Mesothelial cell of epicardium (in vitro differentiated cells): ENCODE measurements at regions not wholly inside any gene's neighbourhood (a gene's known extent, or its start where the extent isn't known, plus 50 kb on each side); places are given as distances from the start of the nearest gene placed in this dataset.
A peak's percentile ranks its signal among the peaks of the same experiment; 100 is the strongest.

Source experiments
- DNase-seq, 2 experiments: peaks; one replicate each; pipeline ENCODE4 v3.0.0; 2021; ENCODE audit warnings: low spot score in 2 of 2; ENCODE audit not compliant: unreplicated experiment in 2 of 2
- H3K27ac Mint-ChIP-seq: 2 replicates; pipeline ENCODE4 v1.8.0; 2021; ENCODE audit warnings: mixed read lengths
- H3K27me3 Mint-ChIP-seq: 2 replicates; pipeline ENCODE4 v1.8.0; 2021; ENCODE audit warnings: low read depth, mixed read lengths
- H3K36me3 Mint-ChIP-seq: 2 replicates; pipeline ENCODE4 v1.8.0; 2021; ENCODE audit warnings: mixed read lengths
- H3K4me1 Mint-ChIP-seq: 2 replicates; pipeline ENCODE4 v1.8.0; 2021; ENCODE audit warnings: mixed read lengths
- H3K4me3 Mint-ChIP-seq: 2 replicates; pipeline ENCODE4 v1.8.0; 2021; ENCODE audit warnings: mild to moderate bottlenecking, moderate library complexity, mixed read lengths
- H3K9me3 Mint-ChIP-seq: 2 replicates; pipeline ENCODE4 v1.8.0; 2021; ENCODE audit warnings: mixed read lengths
- TF ChIP-seq, protein P1 (sequence below): fragments of 200-600 bp; sonication (generic); IDR thresholded peaks from one replicate; pipeline ENCODE4 v1.5.0; 2021; ENCODE audit warnings: antibody characterized with exemption; ENCODE audit not compliant: unreplicated experiment

DNA sequence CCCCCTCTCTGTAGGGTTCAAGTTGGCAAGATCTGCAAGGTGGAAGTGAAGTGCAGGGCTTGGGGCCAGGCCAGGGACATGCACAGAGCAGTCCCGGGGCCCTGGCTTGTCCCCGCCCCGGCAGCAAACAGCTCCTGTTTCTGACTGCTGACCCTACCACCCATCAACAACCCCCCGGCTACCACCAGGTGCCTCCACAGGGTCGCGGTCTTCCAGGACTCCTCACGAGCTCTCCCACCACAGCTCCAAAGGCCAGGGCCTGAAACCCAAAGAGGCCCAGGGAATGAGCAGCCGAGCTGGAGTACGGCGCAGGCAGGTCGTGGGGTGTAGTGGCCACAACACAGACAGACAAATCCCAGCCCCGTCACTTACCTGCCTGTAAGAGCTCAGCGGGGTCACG, 121.3 kb upstream of the SMAD3 start:
- no peaks in the 10 kb centered on the region for H3K9me3 Mint-ChIP-seq
- H3K27ac Mint-ChIP-seq, result no peak overlapping the region
- no peak for DNase-seq
- peaks cover 1% of the 10 kb centered on the region for H3K4me1 Mint-ChIP-seq
- H3K4me3 Mint-ChIP-seq, result no peak overlapping the region
- TF ChIP-seq, protein P1, sequence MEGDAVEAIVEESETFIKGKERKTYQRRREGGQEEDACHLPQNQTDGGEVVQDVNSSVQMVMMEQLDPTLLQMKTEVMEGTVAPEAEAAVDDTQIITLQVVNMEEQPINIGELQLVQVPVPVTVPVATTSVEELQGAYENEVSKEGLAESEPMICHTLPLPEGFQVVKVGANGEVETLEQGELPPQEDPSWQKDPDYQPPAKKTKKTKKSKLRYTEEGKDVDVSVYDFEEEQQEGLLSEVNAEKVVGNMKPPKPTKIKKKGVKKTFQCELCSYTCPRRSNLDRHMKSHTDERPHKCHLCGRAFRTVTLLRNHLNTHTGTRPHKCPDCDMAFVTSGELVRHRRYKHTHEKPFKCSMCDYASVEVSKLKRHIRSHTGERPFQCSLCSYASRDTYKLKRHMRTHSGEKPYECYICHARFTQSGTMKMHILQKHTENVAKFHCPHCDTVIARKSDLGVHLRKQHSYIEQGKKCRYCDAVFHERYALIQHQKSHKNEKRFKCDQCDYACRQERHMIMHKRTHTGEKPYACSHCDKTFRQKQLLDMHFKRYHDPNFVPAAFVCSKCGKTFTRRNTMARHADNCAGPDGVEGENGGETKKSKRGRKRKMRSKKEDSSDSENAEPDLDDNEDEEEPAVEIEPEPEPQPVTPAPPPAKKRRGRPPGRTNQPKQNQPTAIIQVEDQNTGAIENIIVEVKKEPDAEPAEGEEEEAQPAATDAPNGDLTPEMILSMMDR, result no peak
- H3K36me3 Mint-ChIP-seq, result no peaks in the 10 kb centered on the region
- H3K27me3 Mint-ChIP-seq, result peaks cover 3% of the 10 kb centered on the region

DNA sequence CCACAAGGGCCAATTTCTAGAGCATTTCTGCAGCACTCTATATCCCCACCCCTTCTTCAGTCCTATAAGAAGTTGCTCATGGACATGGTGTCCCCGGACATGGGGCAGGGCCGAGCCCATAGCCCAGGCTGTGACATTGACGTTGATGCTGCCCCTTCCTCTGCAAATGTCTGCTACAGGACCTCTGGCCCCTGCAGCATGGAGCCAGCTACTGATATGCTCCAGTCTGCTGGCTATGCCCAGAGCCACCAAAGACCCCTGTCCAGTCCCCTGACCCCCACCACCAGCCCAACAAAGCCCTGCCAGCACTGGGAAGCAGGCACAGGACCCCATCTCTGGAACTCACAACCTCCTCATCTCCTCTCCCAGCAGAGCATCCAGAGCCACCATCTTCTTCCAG, 120.1 kb upstream of the SMAD3 start:
- Mint-ChIP-seq H3K36me3 (no peaks in the 10 kb centered on the region), H3K4me1 (peaks cover 1% of the 10 kb centered on the region), H3K9me3 (peaks cover 4% of the 10 kb centered on the region), H3K4me3 (no peak overlapping the region), H3K27me3 (peaks cover 3% of the 10 kb centered on the region), H3K27ac (no peak overlapping the region)
- no peak for DNase-seq
- TF ChIP-seq, protein P1, result no peak

DNA sequence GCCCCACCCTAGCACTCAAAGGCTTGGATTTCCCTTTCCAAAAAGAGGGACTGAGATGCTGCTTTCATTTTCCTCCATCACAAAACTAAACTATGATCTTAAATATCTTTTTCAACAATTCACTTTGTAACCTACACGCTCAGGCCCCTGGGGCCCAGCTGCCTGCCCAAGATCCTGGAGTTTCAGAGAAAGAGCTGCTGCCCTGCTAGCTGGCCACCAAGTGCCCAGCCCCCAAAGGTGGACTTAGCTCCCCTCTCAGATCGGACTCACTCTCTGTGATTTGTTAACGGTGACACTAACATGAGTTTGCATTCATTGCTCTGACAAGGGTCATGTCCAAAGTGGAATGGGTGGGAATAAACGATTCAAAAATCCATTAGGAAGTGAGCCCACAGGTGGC, 119.6 kb upstream of the SMAD3 start:
- H3K27ac Mint-ChIP-seq, result no peak overlapping the region
- TF ChIP-seq, protein P1, result no peak
- H3K4me1 Mint-ChIP-seq, result peaks cover 1% of the 10 kb centered on the region
- H3K4me3 Mint-ChIP-seq, result no peak overlapping the region
- peaks cover 3% of the 10 kb centered on the region for H3K27me3 Mint-ChIP-seq
- H3K9me3 Mint-ChIP-seq, result peaks cover 4% of the 10 kb centered on the region
- no peaks in the 10 kb centered on the region for H3K36me3 Mint-ChIP-seq
- DNase-seq, result no peak

DNA sequence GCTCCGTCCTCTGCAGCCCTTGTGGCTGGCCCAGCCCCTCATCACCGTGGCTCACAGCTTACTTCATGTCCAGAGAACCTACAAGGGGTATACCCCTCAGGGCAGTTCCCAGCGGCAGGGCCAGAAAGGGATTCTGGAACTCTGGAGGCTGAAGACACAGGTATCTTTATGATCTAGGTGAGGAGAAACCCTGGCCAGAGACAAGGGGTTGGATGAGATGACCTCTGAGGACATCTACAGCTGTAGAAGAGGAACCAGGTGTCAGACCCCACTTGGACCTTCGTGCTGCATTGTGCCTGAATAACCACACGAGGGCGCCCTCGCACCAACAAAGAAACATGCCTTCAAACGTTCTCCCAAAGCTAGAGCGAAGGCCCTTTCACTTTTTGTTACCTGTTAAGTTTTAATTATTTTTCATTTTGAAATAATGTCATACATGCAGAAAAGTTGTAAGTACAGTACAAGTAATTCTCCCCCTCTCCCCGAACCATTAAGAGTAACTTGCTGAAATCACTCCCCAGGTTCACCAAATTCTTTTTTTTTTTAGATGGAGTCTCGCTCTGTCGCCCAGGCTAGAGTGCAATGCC, 118.7 kb upstream of the SMAD3 start:
- no peaks in the 10 kb centered on the region for H3K4me1 Mint-ChIP-seq
- H3K27me3 Mint-ChIP-seq, result peaks cover 3% of the 10 kb centered on the region
- DNase-seq, result peak in 1 of 2 experiments; percentile 79
- peaks cover 4% of the 10 kb centered on the region for H3K9me3 Mint-ChIP-seq
- H3K36me3 Mint-ChIP-seq, result no peaks in the 10 kb centered on the region
- no peak overlapping the region for H3K27ac Mint-ChIP-seq
- TF ChIP-seq, protein P1, result peak; percentile 94
- H3K4me3 Mint-ChIP-seq, result no peak overlapping the region

DNA sequence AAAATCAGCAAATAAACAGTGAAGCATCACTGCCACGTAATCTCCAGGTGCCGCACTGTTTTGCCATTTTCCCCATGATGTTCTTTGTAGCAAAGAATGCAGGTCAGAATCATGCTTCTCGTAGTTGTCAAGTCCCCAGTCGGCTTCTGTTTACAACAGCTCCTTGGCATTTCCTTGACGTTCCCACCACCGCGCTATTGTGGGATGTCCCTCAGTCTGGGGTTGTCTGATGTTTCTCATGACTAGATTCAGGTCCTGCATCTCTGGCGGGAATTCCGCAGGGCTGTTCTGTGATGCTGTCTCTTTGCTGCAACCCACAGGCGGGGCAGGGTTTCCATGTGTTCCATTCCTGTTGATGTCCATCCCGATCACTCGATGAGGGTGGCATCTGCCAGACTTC, 117.9 kb upstream of the SMAD3 start:
- H3K4me3 Mint-ChIP-seq, result no peak overlapping the region
- H3K27ac Mint-ChIP-seq, result no peak overlapping the region
- H3K9me3 Mint-ChIP-seq, result peaks cover 4% of the 10 kb centered on the region
- DNase-seq, result no peak
- H3K27me3 Mint-ChIP-seq, result peaks cover 3% of the 10 kb centered on the region
- no peaks in the 10 kb centered on the region for H3K4me1 Mint-ChIP-seq
- TF ChIP-seq, protein P1, result no peak
- H3K36me3 Mint-ChIP-seq, result no peaks in the 10 kb centered on the region

DNA sequence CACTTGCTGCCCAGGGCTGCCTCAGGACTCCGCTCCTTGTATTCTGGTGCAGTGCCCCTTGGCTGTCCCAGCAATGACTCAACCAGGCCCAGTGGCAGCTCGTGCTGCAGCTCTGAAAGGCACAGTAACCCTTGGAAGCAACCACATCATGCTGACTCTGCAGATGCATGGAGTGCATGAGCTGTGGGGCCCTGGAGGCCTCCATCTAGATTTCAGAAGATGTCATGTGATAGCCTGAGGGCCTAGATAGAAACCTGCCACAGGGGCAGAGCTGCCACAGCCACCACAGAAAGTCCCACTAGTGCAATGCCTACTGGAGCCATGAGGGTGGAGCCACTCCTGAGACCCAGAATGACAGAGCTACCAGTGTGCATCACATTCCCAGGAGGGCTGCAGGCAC, 117.1 kb upstream of the SMAD3 start:
- H3K4me3 Mint-ChIP-seq, result no peak overlapping the region
- no peaks in the 10 kb centered on the region for H3K4me1 Mint-ChIP-seq
- no peak for DNase-seq
- peaks cover 3% of the 10 kb centered on the region for H3K27me3 Mint-ChIP-seq
- TF ChIP-seq, protein P1, result no peak
- H3K9me3 Mint-ChIP-seq, result peaks cover 4% of the 10 kb centered on the region
- no peak overlapping the region for H3K27ac Mint-ChIP-seq
- H3K36me3 Mint-ChIP-seq, result no peaks in the 10 kb centered on the region
